Skeletal muscle satellite cell (primary cell): ENCODE measurements at regions not wholly inside any gene's neighbourhood (a gene's known extent, or its start where the extent isn't known, plus 50 kb on each side); places are given as distances from the start of the nearest gene placed in this dataset.

Experiments used
- H3K27me3 ChIP-seq: 2 replicates; pipeline ENCODE4 v1.7.0; 2013; ENCODE audit warnings: low read length; ENCODE audit not compliant: control insufficient read depth, insufficient read depth
- H3K36me3 ChIP-seq: 2 replicates; pipeline ENCODE4 v1.7.0; 2013; ENCODE audit warnings: mild to moderate bottlenecking, control low read depth, low read length; ENCODE audit not compliant: insufficient read depth
- H3K4me1 ChIP-seq: 2 replicates; pipeline ENCODE4 v1.7.0; 2013; ENCODE audit warnings: low read length; ENCODE audit not compliant: control insufficient read depth, insufficient read depth
- H3K4me2 ChIP-seq: 2 replicates; pipeline ENCODE4 v1.7.0; 2013; ENCODE audit warnings: mild to moderate bottlenecking, low read length
- H3K4me3 ChIP-seq: 2 replicates; pipeline ENCODE4 v1.7.0; 2013; ENCODE audit warnings: low read length
- H3K9ac ChIP-seq: 2 replicates; pipeline ENCODE4 v1.7.0; 2013; ENCODE audit warnings: mild to moderate bottlenecking, low read depth, low read length, moderate library complexity
- H3K9me3 ChIP-seq: replicated peaks from 2 replicates; pipeline ENCODE4 v1.7.0; 2013; ENCODE audit warnings: mild to moderate bottlenecking, control low read depth, low read length

- Histone ChIP-seq H3K9ac (no peak overlapping the region), H3K27me3 (peaks cover 2% of the 10 kb centered on the region), H3K9me3 (no peaks in the 10 kb centered on the region), H3K36me3 (no peaks in the 10 kb centered on the region), H3K4me1 (no peaks in the 10 kb centered on the region), H3K4me3 (no peak overlapping the region), H3K4me2 (no peak overlapping the region)
Measured at GRCh38 chr6:6972456-6972855, 135.3 kb upstream of the RREB1 start.

DNA sequence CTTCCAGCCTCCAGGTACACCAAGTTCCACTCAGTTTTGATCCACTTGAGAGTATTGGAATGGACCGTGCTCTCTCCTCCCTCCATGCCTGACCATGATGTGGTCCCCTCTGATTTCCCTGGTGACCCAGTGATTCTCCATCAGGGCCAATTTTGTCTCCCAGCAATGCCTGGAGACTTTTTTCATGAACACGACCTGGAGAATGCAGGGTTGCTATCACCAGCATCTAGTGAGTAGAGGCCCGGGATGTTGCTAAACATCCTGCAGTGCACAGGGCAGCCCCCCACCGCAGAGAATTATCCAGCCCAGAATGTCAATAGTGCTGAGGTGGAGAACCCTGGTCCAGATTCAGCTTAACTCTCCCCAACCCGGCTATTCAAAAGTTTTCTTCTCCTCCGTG, 134.0 kb upstream of the RREB1 start:
- H3K9me3 ChIP-seq, result no peaks in the 10 kb centered on the region
- no peak overlapping the region for H3K4me3 ChIP-seq
- no peak overlapping the region for H3K4me2 ChIP-seq
- no peak overlapping the region for H3K9ac ChIP-seq
- H3K36me3 ChIP-seq, result no peaks in the 10 kb centered on the region
- no peaks in the 10 kb centered on the region for H3K4me1 ChIP-seq
- H3K27me3 ChIP-seq, result peaks cover 2% of the 10 kb centered on the region

DNA sequence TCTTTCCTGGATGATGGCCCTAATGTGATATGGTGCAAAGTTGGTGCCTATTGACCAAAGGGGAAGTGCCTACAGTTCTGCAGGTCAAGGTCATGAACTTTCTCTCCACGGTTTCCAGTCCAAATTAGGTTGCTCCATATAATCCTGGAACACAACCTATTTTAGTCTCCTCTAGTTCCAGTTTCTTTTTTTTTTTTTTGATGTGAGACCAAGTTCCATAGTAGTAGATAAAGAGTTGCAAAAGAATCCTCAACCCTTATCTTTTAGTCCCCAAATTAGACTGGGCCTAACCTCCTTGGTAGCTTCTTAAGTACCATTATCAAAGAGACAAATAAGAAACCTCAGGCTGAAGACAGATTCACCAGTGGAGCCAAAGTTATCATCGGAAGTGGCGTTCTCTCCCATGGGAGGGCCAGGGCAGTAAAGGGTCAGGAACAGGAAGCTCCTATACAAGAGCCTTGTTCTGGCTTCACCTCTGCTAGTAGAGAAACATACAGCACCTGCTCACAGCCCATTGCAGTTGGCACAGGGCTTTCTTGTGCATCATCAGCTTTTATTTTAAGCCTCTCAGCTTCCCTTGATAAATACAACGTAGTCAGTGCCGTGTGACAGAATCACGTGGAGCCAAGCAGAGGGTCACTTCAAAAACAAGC, 132.2 kb upstream of the RREB1 start:
- no peak overlapping the region for H3K4me2 ChIP-seq
- H3K9me3 ChIP-seq, result no peaks in the 10 kb centered on the region
- no peaks in the 10 kb centered on the region for H3K36me3 ChIP-seq
- no peak overlapping the region for H3K4me3 ChIP-seq
- no peaks in the 10 kb centered on the region for H3K4me1 ChIP-seq
- no peak overlapping the region for H3K9ac ChIP-seq
- no peaks in the 10 kb centered on the region for H3K27me3 ChIP-seq

- no peaks in the 10 kb centered on the region for H3K4me1 ChIP-seq
- H3K4me3 ChIP-seq, result no peak overlapping the region
- H3K9ac ChIP-seq, result no peak overlapping the region
- H3K4me2 ChIP-seq, result no peak overlapping the region
- H3K36me3 ChIP-seq, result no peaks in the 10 kb centered on the region
- H3K9me3 ChIP-seq, result no peaks in the 10 kb centered on the region
- no peaks in the 10 kb centered on the region for H3K27me3 ChIP-seq
Measured at GRCh38 chr6:6976193-6976592, 131.6 kb upstream of the RREB1 start.

GRCh38 chr6:6978731-6979130, 129.0 kb upstream of the RREB1 start:
- Histone ChIP-seq H3K4me1 (no peaks in the 10 kb centered on the region), H3K4me3 (no peak overlapping the region), H3K9ac (no peak overlapping the region), H3K36me3 (no peaks in the 10 kb centered on the region), H3K27me3 (no peaks in the 10 kb centered on the region), H3K9me3 (no peaks in the 10 kb centered on the region), H3K4me2 (no peak overlapping the region)

DNA sequence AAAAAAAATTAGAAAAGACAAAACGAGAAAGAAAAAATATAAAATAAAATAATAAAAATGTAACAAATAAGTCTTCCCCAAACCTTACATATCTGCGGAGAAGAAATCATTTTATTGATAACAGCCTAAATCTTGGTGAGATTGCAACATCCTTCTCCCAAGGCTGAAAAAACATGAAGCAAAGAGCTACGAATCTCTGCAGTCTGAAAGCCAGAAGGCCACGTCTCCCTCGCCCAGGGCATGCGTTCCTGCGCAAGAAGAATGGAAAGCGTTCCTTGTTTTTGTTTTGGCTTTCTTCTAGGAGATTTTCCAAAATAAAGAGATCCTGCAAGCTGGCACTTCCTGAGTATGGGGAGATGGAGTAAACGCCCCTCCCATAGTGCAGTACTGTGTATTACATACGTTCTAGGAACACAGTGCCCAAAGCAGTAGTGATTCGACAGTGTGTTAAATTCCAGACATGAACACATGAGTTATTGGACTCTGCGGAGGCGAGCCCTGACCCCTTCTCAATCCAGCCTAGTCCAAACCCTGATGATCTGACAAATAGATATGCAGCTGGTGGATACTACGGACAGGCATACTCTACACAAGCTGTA, 126.7 kb upstream of the RREB1 start:
- no peaks in the 10 kb centered on the region for H3K36me3 ChIP-seq
- H3K27me3 ChIP-seq, result peaks cover 3% of the 10 kb centered on the region
- H3K4me1 ChIP-seq, result no peaks in the 10 kb centered on the region
- H3K4me3 ChIP-seq, result no peak overlapping the region
- H3K9me3 ChIP-seq, result no peaks in the 10 kb centered on the region
- H3K9ac ChIP-seq, result no peak overlapping the region
- H3K4me2 ChIP-seq, result no peak overlapping the region

GRCh38 chr6:6981681-6982322, 126.0 kb upstream of the RREB1 start:
- no peaks in the 10 kb centered on the region for H3K36me3 ChIP-seq
- no peak overlapping the region for H3K9ac ChIP-seq
- no peak overlapping the region for H3K4me3 ChIP-seq
- H3K4me1 ChIP-seq, result no peaks in the 10 kb centered on the region
- H3K9me3 ChIP-seq, result no peaks in the 10 kb centered on the region
- H3K4me2 ChIP-seq, result no peak overlapping the region
- peaks cover 3% of the 10 kb centered on the region for H3K27me3 ChIP-seq

DNA sequence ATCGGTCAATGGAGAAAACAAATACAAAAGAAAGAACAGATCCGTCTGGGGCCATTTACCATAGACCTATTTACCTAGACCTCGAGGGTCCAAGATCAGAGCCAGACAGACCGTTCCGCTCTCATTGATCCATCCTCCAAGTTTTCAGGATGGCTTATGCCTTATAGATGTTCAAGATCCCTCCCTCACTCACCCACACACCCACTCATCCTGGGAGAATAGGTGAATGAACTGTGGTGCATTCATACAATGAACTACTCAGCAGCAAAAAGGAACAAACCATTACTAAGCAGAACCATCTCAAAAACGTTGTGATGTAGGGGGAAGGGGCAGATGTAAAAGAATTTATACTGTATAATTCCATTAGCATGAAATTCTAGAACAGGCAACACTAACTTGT, 125.1 kb upstream of the RREB1 start:
- Histone ChIP-seq H3K4me3 (no peak overlapping the region), H3K4me2 (no peak overlapping the region), H3K9ac (no peak overlapping the region), H3K36me3 (no peaks in the 10 kb centered on the region), H3K4me1 (no peaks in the 10 kb centered on the region), H3K27me3 (peaks cover 3% of the 10 kb centered on the region), H3K9me3 (no peaks in the 10 kb centered on the region)

GRCh38 chr6:6984585-6985366, 123.0 kb upstream of the RREB1 start:
- Histone ChIP-seq H3K9me3 (no peaks in the 10 kb centered on the region), H3K4me3 (no peak overlapping the region), H3K4me2 (no peak overlapping the region), H3K9ac (no peak overlapping the region), H3K27me3 (peaks cover 3% of the 10 kb centered on the region), H3K36me3 (no peaks in the 10 kb centered on the region), H3K4me1 (no peaks in the 10 kb centered on the region)

- no peaks in the 10 kb centered on the region for H3K4me1 ChIP-seq
- no peaks in the 10 kb centered on the region for H3K36me3 ChIP-seq
- H3K4me3 ChIP-seq, result no peak overlapping the region
- no peak overlapping the region for H3K9ac ChIP-seq
- no peak overlapping the region for H3K4me2 ChIP-seq
- H3K9me3 ChIP-seq, result no peaks in the 10 kb centered on the region
- H3K27me3 ChIP-seq, result peaks cover 3% of the 10 kb centered on the region
Measured at GRCh38 chr6:6986344-6986743, 121.4 kb upstream of the RREB1 start.

DNA sequence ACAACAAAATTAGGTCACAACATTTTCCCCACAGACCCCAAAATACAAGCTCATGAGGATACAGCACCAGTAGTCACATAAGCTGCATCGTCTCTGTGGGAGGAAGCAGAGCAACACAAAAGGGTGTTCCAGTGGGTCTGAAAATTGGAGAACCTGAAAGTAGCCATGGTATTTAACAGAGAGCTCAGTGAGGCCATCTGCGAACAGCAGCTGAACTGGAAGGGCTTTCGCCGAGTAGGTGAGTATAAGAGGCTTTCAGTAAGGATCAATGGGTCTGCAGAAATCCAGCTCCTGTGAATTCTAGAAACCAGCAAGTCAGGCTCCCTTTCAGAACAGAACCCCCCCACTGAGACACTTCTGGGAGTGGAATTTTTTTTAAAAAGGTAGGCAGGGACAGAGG, 120.0 kb upstream of the RREB1 start:
- Histone ChIP-seq H3K9me3 (no peaks in the 10 kb centered on the region), H3K27me3 (peaks cover 3% of the 10 kb centered on the region), H3K4me2 (no peak overlapping the region), H3K36me3 (no peaks in the 10 kb centered on the region), H3K4me1 (no peaks in the 10 kb centered on the region), H3K9ac (no peak overlapping the region), H3K4me3 (no peak overlapping the region)
